Neural progenitor cell (in vitro differentiated cells): ENCODE measurements at regions not wholly inside any gene's neighbourhood (a gene's known extent, or its start where the extent isn't known, plus 50 kb on each side); places are given as distances from the start of the nearest gene placed in this dataset.

Experiments used
- CTCF ChIP-seq: fragments of 200-600 bp; sonication (generic); IDR thresholded peaks from 2 replicates; pipeline ENCODE4 v1.5.1; 2017; ENCODE audit warnings: antibody characterized with exemption, mild to moderate bottlenecking
- EZH2 ChIP-seq: fragments of 200-600 bp; sonication (generic); IDR thresholded peaks from 2 replicates; pipeline ENCODE4 v1.6.1; 2017; ENCODE audit warnings: antibody characterized with exemption, mild to moderate bottlenecking, moderate library complexity
- EZH2phosphoT487 ChIP-seq: fragments of 200-600 bp; sonication (generic); IDR thresholded peaks from 2 replicates; pipeline ENCODE4 v1.6.1; 2017; ENCODE audit warnings: antibody characterized with exemption

- TF ChIP-seq CTCF (no peak), EZH2 (no peak), EZH2phosphoT487 (no peak)
Observed at GRCh38 chr3:170697908-170698307, 112.0 kb upstream of the SLC7A14 start.
